ENCODE measurements at regions not wholly inside any gene's neighbourhood (a gene's known extent, or its start where the extent isn't known, plus 50 kb on each side); places are given as distances from the start of the nearest gene placed in this dataset.
"Not testable (repeated sequence)": the region's sequence is repeated elsewhere in the genome, so short reads cannot be mapped to it uniquely, and the experiment has no call there.

DNA sequence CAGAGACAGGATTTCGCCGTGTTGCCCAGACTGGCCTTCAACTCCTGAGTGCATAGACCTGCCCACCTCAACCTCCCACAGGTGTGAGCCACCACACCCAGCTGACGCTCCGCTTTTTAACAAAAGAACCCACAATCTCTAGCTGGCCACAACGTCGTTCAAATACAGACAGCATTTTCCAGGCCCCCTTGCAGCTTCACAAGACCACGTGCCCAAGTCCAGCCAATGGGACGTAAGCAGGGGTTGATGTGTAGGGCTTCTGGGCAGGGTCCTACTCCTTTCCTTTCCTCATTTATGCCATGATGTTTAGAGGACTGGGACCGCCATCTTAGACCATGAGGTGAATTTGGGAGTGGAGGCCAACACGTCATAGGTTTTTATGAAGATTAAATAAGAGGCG lies 81.0 kb downstream of the TFAP2C start:
- Mint-ChIP-seq H3K27ac (no peak overlapping the region), H3K4me1 (peaks cover 8% of the 10 kb centered on the region), H3K36me3 (ENCODE audit: low read depth) (no peaks in the 10 kb centered on the region), H3K27me3 (ENCODE audit: low read depth) (peaks cover 15% of the 10 kb centered on the region), H3K4me3 (no peak overlapping the region), H3K9me3 (no peaks in the 10 kb centered on the region)
- TF ChIP-seq, protein P1, sequence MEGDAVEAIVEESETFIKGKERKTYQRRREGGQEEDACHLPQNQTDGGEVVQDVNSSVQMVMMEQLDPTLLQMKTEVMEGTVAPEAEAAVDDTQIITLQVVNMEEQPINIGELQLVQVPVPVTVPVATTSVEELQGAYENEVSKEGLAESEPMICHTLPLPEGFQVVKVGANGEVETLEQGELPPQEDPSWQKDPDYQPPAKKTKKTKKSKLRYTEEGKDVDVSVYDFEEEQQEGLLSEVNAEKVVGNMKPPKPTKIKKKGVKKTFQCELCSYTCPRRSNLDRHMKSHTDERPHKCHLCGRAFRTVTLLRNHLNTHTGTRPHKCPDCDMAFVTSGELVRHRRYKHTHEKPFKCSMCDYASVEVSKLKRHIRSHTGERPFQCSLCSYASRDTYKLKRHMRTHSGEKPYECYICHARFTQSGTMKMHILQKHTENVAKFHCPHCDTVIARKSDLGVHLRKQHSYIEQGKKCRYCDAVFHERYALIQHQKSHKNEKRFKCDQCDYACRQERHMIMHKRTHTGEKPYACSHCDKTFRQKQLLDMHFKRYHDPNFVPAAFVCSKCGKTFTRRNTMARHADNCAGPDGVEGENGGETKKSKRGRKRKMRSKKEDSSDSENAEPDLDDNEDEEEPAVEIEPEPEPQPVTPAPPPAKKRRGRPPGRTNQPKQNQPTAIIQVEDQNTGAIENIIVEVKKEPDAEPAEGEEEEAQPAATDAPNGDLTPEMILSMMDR (IDR thresholded peaks at IDR 0.05; ENCODE audit: unreplicated experiment in 3 of 3) = no peak

DNA sequence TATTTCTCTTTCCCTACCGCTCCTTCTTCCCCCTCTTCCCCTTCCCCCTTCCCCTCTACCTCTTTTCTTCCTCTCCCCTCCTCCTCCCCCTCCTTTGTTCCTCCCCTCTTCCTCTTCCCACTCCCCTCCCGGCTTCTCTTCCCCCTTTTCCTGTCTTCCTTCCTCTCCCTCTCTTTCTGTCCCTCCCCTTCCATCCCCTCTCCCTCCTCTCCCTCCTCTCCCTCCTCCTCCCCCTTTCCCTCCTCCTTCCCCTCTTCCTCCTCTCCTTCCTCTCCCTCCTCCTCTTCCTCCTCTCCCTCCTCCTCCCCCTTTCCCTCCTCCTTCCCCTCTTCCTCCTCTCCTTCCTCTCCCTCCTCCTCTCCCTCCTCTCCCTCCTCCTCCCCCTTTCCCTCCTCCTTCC lies 81.5 kb downstream of the TFAP2C start:
- not testable (repeated sequence) for H3K4me3 Mint-ChIP-seq; H3K27ac Mint-ChIP-seq; H3K9me3 Mint-ChIP-seq; H3K36me3 Mint-ChIP-seq (ENCODE audit: low read depth); H3K4me1 Mint-ChIP-seq
- peaks cover 15% of the 10 kb centered on the region for H3K27me3 Mint-ChIP-seq (ENCODE audit: low read depth)

DNA sequence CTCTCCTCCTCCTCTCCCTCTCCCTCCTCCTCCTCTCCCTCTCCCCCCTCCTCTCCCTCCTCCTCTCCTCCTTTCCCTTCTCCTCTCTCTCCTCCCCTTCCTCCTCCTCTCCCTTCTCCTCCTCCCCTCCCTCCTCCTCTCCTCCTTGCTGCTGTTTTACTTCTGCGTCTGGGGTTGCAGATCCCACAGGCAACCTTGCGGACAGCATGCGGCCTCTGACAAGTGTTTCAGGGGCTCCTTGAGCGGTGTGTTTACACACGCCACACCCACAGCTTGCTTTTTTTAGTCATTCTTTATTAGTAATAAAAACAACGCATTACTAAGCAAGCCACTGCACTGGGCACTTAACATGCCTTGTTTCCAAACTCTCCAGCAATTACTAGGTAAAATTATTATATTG lies 81.9 kb downstream of the TFAP2C start:
- H3K27ac Mint-ChIP-seq = no peak overlapping the region
- peaks cover 8% of the 10 kb centered on the region for H3K4me1 Mint-ChIP-seq
- H3K4me3 Mint-ChIP-seq = no peak overlapping the region
- H3K9me3 Mint-ChIP-seq = no peaks in the 10 kb centered on the region
- H3K27me3 Mint-ChIP-seq (ENCODE audit: low read depth) = peaks cover 15% of the 10 kb centered on the region
- H3K36me3 Mint-ChIP-seq (ENCODE audit: low read depth) = no peaks in the 10 kb centered on the region
- TF ChIP-seq, protein P1 (IDR thresholded peaks at IDR 0.05; ENCODE audit: unreplicated experiment in 3 of 3) = no peak

DNA sequence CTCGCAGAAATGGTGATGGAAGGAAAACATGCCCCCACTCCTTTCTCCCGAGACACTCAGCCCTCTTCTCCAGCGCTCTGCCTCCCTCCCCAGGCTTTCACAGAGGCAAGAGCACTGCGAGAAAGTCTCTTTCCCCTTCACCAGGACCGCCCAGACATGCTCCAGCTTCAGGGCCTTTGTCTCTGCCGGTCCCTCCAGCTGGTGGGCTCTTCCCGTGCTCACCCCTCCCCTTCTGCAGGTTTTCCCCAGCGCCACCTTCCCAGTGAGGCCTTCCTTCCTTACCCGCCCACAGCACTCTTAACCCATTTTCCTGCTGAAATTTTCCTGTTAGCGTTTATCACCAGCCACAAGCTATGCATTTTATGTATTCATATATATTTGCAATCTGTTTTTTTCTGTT lies 86.2 kb downstream of the TFAP2C start:
- peaks cover 19% of the 10 kb centered on the region for H3K27me3 Mint-ChIP-seq (ENCODE audit: low read depth)
- peaks cover 8% of the 10 kb centered on the region for H3K4me1 Mint-ChIP-seq
- no peaks in the 10 kb centered on the region for H3K9me3 Mint-ChIP-seq
- no peak overlapping the region for H3K27ac Mint-ChIP-seq
- no peaks in the 10 kb centered on the region for H3K36me3 Mint-ChIP-seq (ENCODE audit: low read depth)
- TF ChIP-seq, protein P1 (IDR thresholded peaks at IDR 0.05; ENCODE audit: unreplicated experiment in 3 of 3) = no peak
- H3K4me3 Mint-ChIP-seq = no peak overlapping the region

DNA sequence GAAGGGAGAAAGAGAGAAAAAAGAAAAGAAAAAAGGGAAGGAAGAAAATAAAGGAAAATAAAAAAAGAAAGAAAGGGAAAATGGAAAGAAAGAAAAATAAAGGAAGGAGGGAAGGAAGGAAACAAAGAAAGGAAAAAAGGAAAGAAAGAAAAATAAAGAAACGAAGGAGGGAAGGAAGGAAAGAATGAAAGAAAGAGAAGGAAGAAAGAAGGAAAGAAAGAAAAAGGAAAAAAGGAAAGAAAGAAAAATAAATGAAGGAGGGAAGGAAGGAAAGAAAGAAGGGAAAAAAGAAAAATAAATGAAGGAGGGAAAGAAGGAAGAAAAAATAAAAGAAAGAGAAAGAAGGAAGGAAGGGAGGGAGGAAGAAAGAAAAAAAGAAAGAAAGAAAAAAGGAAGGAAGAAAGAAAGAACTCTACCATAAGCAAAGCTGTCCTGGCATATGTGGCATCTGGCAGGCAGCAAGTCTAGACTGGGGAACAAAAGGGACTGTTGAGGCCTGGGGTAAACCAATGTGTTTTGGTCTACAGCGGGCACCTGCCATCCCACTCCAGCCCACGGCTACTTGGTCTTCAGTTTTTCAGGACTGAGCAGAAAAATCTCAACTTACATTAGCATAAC lies 86.9 kb downstream of the TFAP2C start:
- TF ChIP-seq, protein P1 (IDR thresholded peaks at IDR 0.05; ENCODE audit: unreplicated experiment in 3 of 3) = no peak
- Mint-ChIP-seq H3K27ac (no peak overlapping the region), H3K36me3 (ENCODE audit: low read depth) (no peaks in the 10 kb centered on the region), H3K4me3 (no peak overlapping the region), H3K4me1 (peaks cover 8% of the 10 kb centered on the region), H3K9me3 (no peaks in the 10 kb centered on the region), H3K27me3 (ENCODE audit: low read depth) (peaks cover 19% of the 10 kb centered on the region)

DNA sequence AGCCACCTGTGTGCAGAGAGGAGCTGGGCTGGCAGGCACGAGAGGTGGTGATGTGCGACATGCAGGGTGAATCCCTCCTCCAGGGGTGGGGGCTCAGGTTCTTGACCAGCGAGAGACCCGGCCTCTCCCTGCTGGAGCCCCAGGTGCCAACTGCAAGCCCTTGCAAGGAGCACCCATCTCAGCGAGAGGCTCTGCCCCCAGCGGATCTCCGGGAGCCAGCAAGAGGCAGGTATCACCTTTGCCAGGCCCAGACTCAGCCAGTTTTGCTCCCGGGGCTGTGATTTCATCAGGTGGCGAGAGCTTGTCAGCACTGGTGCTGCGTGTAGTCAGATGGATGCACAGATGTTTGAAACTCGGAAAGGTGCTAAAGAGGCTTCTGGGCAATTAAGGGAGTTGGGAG lies 87.7 kb downstream of the TFAP2C start:
- Mint-ChIP-seq H3K9me3 (no peaks in the 10 kb centered on the region), H3K27ac (no peak overlapping the region), H3K4me1 (peaks cover under 1% of the 10 kb centered on the region), H3K4me3 (no peak overlapping the region), H3K27me3 (ENCODE audit: low read depth) (peaks cover 15% of the 10 kb centered on the region), H3K36me3 (ENCODE audit: low read depth) (no peaks in the 10 kb centered on the region)
- TF ChIP-seq, protein P1 (IDR thresholded peaks at IDR 0.05; ENCODE audit: unreplicated experiment in 3 of 3) = no peak

All from nephron (organoid).